Stimulated activated CD4-positive, alpha-beta T cell treated with anti-CD3 and anti-CD28 coated beads, Interleukin-12 subunit alpha, Interleukin-12 subunit beta, amount 100 ng/mL, for 24 hours (primary cell): ENCODE measurements at regions not wholly inside any gene's neighbourhood (a gene's known extent, or its start where the extent isn't known, plus 50 kb on each side); places are given as distances from the start of the nearest gene placed in this dataset.

Experiments used
- DNase-seq, 2 experiments: peaks; one replicate each; pipeline ENCODE4 v3.0.0-alpha.2; 2020; ENCODE audit warnings: low read depth in 2 of 2

DNA sequence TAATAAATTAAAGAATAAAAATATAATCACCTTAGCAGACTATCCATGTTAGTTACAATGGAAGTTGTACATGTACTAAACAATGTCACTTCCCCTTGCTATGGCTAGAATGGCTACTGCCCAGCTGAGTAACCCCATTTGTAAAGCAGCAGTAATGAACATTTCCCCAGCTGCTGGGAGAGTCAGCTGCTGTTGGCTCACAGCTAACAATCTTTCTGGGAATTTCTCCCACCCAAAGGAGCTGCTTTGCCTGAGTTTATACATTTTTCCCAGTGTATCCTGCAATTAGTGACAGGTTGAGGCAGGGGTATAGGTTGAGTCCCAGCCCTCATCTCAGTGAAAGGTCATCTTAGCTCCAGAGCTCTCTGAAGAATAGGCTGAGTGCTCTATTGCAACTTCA lies 665.6 kb upstream of the KLHL29 start:
- DNase-seq: no peak

DNA sequence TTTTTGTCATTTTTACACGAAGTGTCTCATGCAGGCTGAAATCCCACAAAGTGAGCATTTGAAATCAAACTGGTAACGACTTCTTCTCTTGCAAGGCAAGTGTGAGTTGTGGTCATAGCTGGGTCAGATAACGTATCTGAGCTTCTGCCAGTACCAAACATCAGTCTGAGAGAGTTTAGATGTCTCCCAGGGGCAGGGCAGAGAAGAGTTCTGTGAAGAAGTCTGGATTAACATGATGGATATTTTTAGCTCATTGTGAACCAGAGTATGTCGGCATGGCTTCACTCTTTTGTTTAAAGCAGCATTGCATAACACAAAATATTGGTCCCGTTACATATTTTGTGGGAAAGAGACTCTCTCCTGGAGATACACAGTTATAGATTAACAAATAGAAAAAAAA lies 655.5 kb upstream of the KLHL29 start:
- no peak for DNase-seq

DNA sequence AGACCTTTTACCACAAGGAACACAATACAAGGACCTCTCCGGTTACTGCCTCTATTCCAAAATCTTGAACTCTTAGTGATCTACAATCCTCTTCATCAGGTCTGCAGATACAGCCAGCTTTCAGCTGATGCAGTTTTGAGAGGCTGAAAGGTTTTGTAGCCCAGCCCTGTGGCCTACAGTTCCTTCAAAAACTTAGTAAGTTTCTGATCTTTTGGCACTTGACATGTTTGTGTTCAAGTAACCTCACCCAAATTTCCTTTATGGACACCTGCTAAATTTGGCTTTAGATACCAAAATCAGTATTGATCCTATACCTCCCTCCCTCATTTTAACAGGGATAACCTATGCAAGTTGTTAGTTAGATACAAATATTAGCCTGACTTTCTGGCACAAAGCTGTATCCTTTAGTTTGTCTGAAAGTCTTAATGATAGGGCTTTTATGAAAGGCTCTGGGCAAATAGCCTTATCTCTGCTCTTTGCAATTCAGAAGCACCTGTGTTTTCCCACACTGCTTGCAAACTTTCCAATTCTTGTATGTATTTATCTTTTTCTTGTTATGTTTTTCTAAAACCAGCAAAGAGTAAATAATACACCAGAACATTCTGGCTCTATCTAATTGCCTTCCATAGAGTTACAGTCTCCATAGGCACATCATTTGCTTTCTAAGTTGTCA lies 650.5 kb upstream of the KLHL29 start:
- DNase-seq: no peak

DNA sequence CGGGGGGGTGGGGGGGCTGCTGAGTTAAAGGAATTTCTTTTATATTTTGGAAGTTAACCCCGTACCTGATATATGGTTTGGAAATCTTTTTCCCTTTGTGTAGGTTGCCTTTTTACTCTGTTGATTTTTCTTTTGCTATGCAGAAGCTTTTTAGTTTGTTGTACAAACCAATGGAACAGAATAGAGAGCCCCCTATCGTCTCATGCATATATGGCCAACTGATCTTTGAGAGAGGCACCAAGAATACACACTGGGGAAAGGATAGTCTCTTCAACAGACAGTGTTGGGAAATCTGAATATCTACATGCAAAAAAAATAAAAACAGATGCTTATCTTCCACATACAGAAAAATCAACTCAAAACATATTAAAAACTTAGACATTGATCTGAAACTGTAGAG lies 647.8 kb upstream of the KLHL29 start:
- no peak for DNase-seq

DNA sequence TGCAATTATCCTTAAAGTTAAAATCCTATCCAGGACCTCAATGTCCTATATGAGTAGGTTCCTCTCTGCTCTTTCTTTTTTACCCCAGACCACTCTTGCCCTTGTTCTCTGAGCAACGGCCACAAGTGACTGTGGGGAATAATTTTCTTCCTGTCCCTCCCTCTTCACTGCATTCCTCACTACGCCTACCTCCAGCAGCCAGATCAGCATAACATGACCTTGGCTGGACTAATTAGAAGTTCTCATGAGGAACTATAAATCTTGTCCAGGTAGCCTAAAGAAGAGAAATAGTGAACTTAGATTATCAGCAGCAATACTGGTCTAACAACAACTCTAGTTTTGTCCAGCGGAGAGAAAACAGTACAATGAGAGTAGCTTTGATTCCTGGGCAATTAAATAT lies 643.8 kb upstream of the KLHL29 start:
- no peak for DNase-seq

DNA sequence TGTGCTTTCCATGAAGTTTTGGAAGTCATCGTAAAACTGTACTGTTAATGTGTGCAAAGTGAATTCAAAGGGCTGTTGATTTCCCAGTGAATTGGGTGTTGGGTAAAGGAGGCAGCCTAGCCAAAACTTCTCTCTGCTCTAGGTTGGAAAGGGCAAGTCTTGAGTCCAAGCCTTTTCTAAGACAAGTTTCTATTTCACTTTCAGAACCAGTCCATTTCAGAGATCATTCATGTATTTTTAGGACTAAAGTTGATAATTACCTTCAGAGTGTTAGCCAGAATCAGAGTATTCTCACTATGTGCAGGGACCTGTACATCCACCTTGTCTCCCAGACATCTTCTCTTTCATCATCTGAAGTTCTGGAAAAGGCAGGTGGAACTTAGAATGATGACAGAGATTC lies 636.1 kb upstream of the KLHL29 start:
- no peak for DNase-seq

DNA sequence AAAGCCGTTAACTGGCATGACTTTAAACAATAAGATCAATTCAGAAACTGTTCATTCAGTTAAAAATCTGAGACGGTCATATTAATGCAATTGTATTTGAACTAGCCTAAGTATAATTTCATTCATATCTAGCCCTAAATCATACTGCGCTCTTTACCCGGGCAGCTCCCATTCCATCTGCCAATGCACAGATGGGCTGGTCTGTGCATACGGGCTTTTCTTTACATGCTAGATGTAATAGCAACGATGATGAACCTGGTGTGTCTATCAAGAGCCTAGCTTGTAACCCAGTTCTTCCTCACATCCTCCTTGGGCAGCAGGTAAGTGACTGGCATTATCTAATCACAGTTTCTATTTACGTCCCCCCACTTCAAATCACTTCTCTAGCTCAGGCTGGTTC lies 631.5 kb upstream of the KLHL29 start:
- DNase-seq: no peak

DNA sequence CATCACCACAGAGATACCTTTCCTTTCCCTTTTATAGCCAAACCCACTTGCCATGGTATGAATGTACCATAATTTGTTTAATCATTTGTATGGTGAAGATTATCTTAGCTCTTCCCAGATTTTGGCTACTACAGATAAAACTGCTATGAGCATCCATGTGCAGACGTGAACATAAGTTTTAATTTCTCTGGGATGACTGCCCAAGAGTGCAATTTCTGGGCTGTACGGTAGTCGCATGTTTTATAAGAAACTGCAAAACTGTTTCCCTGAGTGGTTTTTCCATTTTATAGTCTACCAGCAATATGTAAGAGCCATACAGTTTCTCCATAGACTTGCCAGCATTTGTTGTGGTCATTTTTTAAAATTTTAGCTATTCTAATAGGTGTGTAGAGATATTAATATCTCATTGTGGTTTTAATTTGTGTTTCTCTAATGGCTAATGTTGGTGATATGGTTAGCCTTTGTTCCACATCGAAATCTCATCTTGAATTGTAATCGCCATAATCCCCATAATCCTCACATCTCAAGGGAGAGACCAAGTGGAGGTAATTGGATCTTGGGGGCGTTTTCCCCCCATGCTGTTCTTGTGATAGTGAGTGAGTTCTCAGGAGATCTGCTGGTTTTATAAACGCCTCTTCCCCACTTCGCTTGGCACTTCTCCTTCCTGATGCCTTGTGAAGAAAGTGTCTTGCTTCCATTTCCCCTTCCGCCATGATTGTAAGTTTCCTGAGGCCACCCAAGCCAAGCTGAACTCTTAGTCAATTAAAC lies 628.5 kb upstream of the KLHL29 start:
- DNase-seq: no peak

DNA sequence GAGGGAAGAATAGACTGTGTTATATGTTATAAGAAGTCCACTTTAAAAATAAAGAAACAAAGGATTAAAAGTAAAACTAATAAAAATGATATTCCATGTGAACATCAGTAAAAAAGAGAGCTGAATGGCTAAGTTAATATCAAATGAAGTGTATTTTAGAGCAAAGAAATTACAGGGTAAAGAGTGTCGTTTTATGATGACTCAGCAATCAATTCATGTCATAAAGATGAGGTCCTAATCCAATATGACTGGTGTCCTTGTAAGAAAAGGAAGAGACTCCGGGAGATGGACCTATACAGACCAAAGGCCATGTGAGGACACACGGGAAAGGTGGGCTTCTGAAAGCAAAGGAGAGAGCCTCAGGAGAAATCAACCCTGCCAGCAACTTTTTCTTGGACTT lies 615.5 kb upstream of the KLHL29 start:
- no peak for DNase-seq

DNA sequence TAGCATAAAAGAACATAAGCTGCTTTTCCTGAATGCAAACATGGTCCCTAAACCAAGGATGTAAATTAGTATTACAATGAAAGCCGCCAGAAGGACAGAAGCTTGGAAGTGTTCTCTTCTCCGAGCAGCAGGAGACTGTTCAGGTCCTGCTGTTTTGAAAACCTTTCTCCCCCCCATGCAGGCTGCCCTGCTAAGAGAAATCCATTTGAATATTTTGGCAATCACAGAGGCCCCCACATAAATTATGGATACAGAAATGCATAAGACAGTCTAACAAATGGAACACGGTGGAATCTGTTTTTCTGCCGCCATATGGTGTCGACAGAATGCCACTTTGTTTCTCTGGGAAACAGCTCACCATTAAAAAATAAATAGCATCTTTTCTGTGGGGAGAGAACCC lies 600.4 kb upstream of the KLHL29 start:
- DNase-seq: no peak

DNA sequence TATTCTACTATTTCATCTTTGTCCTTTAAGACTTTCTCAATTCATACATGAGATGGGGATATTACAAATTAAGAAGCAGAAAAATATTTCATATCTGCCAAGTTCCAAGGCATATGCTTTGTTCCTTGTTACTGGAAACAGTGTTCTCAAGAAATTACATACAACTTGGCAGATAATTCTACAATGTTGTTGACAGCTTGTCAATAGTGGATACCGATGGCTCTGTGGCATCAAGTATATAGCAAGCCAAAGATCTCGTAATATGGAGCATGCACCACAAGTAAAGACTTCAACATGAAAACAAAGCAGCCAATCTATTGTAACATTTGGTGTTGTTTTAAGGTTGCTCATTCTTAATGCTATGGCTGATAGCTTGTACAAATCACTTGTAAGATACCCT lies 598.2 kb upstream of the KLHL29 start:
- DNase-seq: no peak

DNA sequence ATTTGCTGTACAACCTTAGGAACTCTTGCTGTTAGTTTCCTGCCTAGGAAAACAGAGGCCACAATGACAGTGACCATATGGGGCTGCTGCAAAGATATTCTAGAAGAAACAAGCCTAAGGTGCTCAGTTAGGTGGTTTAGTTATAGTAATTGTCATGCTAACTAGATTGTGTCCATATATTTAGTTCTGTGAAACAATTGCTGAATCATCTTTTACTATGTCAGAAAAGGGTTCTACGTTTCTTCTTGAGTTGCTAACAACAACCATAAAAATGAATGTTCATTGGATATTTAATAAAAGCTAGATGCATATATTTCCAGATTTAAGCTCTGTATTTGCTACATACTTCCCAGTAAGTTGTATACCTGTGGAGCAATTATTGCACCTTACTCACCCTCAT lies 597.2 kb upstream of the KLHL29 start:
- DNase-seq: no peak

DNA sequence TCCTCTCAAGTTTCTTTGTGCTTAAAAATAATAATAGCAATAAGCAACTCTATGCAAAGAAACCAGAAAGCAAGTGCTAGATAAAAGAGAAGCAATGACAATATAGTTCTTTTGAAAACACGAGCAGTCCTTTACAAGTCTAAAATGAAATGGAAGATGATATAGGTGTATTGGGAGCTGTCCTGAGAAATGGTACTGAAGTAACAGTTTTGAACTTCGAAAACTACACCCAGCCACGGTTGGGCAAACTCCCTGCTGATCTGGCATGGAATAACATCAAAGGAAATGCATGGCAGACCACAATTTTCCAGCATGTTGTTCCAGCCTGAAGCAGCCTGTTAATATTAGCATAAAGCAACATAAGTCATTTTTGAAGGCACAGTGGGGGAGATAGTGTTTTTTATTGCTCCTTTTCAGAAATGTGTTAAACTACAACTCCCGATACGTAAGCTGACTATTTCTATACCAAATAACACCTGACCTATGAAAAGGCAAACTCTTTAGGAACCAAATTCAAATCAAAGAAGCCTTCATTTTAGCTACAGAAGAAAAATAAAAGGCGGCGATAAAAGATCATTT lies 596.1 kb upstream of the KLHL29 start:
- DNase-seq: no peak

DNA sequence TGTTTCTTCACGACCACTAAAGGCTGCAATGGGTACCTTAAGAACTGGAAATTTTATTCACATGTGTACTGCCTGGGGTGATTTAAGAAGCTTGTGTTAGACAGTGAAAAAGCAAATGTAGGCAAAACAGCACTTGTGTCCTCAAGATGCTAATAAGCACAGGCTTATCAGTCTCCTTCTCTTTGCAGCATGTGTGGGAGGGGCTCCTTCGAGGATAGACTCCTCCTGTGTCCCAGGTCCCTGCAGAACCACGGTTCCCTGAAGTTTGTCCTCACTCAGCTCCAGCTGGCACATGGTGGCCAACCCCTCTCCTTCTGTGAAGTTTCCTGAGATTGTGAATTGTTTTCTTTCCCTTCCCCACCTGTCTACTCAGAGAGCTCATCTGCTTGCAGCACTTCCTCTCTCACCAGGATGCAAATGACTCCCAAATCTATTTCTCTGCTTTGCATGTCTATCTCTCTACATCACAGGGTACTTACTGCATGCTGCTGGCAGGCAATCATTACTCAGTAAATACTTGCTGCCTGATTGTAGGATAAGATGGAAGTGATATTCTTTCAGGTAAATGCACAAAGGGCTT lies 589.6 kb upstream of the KLHL29 start:
- DNase-seq: no peak

DNA sequence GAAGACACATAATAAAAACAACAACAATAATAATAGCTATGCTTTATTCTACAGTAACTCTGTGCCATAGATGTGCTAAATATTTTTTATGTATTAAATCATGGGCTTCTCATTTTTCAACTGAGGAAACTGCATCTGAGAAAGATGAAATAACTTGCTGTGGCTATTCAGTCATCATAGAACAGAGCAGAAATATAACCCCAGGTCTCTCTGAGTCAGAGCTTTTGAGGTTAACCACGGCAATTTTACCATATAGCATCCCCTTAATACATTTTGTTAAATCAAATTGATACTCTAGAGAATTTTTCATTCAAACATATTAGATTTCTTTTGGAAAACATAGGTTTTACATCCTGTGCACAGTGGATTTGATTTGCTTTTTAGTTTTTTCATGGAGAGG lies 586.6 kb upstream of the KLHL29 start:
- DNase-seq: no peak

DNA sequence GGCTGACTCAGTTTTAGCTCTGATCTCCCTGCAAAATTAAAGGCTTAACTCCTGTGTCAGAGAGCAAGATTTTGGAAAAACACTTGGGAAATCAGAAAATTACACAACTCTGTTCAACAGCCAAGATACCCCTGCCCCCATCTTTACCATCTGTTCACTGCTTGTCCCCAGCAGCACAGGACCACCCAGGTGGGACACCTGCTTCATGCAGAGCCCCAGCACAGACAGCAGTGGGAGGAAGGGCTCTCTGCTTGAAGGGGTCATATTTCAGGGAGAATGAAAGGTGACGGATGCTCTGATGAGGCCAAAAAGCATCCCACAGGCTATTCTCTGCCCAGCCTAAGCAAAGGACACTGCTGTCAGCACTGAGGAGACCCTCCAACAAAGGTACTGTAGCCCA lies 584.6 kb upstream of the KLHL29 start:
- no peak for DNase-seq

DNA sequence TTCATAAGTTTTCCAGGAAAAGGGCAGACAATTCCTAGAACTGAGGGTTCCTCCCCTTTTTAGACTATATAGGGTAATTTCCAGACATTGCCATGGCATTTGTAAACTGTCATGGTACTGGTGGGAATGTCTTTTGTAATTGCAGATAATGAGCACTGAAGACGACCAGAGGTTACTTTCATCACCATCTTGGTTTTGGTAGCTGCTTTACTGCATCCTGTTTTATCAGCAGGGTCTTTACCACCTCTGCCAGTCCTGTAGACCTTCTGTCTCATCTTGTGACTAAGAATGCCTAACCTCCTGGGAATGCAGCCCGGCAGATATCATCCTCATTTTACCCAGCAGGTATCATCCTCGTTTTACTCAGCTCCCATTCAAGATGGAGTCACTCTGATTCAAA lies 583.9 kb upstream of the KLHL29 start:
- DNase-seq: no peak

DNA sequence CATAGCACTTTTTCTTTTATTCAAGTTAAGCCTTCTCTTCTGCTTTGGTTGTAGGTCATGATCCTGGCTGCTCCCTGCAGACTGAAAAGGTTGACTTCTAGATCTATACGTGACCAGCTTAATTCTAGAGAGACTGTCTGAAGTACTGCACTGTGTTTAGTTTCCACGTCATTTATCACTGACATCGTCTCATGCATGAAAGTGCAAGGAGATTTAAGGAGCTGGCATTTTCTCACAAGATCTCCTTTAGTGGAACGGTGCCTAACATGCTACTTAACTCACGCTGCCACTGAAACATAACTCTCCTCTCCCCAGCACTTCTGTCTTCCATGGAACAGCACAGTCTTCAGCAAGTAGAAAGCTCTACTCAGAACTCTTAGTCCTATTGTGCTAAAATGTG lies 583.0 kb upstream of the KLHL29 start:
- no peak for DNase-seq

DNA sequence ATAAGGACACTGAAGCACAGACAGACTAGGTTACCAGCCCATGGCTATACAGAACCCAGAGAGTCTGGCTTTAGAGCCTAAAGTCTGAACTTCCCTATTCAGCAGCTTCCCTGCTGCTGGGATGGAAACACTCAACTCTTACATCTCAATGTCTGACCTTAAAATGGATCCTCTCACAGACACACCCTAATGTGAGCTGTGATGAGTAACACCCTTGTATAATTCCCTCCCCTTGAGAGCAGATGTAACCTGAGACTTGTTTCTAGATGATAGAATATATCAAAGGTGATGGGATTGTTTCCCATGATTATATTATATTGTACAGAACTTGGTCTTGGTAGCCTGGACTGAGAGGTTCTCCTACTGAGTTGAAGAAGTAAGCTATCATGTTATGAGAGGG lies 577.1 kb upstream of the KLHL29 start:
- no peak for DNase-seq

DNA sequence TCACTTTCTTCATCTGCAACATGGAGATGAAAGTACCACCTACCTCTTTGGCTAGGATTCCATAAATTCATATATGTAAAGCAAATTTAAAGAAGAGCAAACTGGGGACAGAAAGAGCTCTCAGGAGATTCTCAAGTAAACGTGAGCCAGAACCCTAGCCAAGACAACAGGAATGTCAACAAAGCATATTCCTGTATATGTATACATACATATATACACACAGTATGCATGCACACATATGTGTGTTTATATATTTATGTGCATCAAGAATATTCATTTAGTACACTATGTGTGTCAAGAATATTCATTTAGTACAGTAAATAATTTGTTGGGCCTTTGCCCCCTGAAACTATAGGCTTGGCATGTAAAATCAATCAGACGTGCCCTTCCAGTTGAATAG lies 574.4 kb upstream of the KLHL29 start:
- DNase-seq: no peak

DNA sequence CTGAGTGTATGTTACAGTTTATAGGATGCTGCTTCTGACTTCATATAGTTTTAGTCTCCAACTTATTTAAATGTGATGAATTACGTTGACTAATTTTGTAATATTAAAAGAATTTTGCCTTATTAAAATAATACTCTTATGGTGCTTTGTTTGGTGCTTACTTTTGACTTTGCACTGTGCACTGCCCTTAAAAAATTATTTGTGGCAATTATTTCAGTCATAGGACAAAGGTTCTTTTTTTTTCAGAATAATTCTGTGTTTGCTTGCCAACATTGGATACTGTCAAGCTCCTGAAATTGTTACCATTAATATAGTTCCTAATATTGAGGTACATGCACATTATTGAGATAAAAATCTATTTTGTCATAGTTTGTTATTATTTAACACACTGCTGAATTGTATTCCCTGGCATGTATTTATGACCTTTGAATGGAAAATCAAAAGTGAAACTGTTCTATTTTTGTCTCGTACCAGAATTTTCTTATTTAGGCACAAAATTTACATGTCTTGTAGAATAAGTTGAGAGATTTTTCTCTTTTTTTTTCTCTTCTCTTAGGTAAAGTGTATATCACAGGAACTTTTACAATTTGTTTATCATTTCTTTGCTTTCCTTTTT lies 572.8 kb upstream of the KLHL29 start:
- no peak for DNase-seq

DNA sequence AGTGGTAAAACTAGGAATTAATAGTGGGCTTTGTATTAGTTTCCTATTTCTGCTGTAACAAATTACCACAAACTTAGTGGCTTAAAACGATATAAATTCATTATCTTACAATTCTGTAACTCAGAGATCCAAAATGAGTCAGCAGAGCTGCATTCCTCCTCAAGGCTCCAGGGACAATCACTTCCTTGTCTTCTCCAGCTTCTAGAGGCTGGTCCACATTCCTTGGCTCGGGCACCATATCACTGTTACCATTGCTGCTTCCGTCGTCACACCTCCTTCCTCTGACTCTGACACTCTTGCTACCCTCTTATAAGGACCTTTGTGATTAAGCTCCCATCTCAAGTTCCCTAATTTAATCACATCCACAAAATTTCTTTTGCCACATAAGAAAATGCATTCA lies 567.8 kb upstream of the KLHL29 start:
- DNase-seq: no peak

DNA sequence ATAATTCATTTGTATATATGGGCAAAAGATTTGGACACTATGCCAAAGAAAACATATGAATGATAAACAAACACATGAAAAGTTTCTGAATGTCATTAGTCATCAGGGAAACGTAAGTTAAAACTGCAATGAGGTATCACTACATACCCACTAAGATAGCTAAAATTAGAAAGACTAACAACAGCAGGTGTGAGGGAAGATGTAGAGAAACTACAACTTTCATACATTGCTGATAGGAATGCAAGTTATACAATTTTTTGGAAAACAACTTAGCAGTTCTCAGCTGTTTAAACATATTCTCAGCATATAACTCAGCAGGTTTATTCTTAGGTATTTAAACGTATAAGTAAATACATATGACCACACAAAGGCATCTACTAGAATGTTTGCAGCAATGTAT lies 563.5 kb upstream of the KLHL29 start:
- no peak for DNase-seq
